SK-N-SH treated with all-trans-retinoic acid at 6 μM for 48 hours (cell line): ENCODE measurements at regions not wholly inside any gene's neighbourhood (a gene's known extent, or its start where the extent isn't known, plus 50 kb on each side); places are given as distances from the start of the nearest gene placed in this dataset.

Source experiments
- ARNTL ChIP-seq: fragments of 450-650 bp; formaldehyde crosslinking; IDR thresholded peaks from 2 replicates; pipeline ENCODE4 v1.5.0; 2020; ENCODE audit warnings: low read depth, mild to moderate bottlenecking, moderate library complexity, borderline replicate concordance
- GLIS3 ChIP-seq: fragments of 250-450 bp; sonication (Bioruptor Pico); IDR thresholded peaks from 2 replicates; pipeline ENCODE4 v1.5.0; 2020; ENCODE audit warnings: mild to moderate bottlenecking, moderate library complexity
- RARB ChIP-seq: fragments of 250-450 bp; sonication (Bioruptor Pico); IDR thresholded peaks from 2 replicates; pipeline ENCODE4 v1.8.0; 2021; ENCODE audit warnings: mild to moderate bottlenecking, moderate library complexity
- SNAI2 ChIP-seq: fragments of 250-450 bp; sonication (Bioruptor Pico); IDR thresholded peaks from 2 replicates; pipeline ENCODE4 v1.5.0; 2020; ENCODE audit warnings: mild to moderate bottlenecking, moderate library complexity
- ZFP30 ChIP-seq: fragments of 450-650 bp; formaldehyde crosslinking; IDR thresholded peaks from 2 replicates; pipeline ENCODE4 v1.5.0; 2022; ENCODE audit warnings: mild to moderate bottlenecking, moderate library complexity
- ZNF70 ChIP-seq: fragments of 450-650 bp; formaldehyde crosslinking; IDR thresholded peaks from 2 replicates; pipeline ENCODE4 v1.5.0; 2020; ENCODE audit warnings: mild to moderate bottlenecking, moderate library complexity
- TF ChIP-seq, protein P1 (sequence below): fragments of 250-450 bp; sonication (Bioruptor Pico); IDR thresholded peaks from 2 replicates; pipeline ENCODE4 v1.8.0; 2020; ENCODE audit warnings: mild to moderate bottlenecking, moderate library complexity, borderline replicate concordance

GRCh38 chr2:8593243-8593642, 88.6 kb upstream of the ID2 start:
- TF ChIP-seq RARB (CRISPR knock-in tag) = no peak
- TF ChIP-seq GLIS3 = no peak
- no peak for TF ChIP-seq ZNF70 (CRISPR knock-in tag)
- TF ChIP-seq ZFP30 = no peak
- TF ChIP-seq SNAI2 (CRISPR knock-in tag) = no peak
- TF ChIP-seq ARNTL = no peak
- TF ChIP-seq, protein P1, sequence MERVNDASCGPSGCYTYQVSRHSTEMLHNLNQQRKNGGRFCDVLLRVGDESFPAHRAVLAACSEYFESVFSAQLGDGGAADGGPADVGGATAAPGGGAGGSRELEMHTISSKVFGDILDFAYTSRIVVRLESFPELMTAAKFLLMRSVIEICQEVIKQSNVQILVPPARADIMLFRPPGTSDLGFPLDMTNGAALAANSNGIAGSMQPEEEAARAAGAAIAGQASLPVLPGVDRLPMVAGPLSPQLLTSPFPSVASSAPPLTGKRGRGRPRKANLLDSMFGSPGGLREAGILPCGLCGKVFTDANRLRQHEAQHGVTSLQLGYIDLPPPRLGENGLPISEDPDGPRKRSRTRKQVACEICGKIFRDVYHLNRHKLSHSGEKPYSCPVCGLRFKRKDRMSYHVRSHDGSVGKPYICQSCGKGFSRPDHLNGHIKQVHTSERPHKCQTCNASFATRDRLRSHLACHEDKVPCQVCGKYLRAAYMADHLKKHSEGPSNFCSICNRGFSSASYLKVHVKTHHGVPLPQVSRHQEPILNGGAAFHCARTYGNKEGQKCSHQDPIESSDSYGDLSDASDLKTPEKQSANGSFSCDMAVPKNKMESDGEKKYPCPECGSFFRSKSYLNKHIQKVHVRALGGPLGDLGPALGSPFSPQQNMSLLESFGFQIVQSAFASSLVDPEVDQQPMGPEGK = no peak
